Astrocyte (in vitro differentiated cells and primary cell): ENCODE measurements at regions not wholly inside any gene's neighbourhood (a gene's known extent, or its start where the extent isn't known, plus 50 kb on each side); places are given as distances from the start of the nearest gene placed in this dataset.

Experiments used
- DNase-seq: peaks from one replicate; pipeline ENCODE4 v3.0.0-alpha.2; 2010; ENCODE audit warnings: low read depth
- FAIRE-seq: peaks from 2 replicates; lab custom pipeline; 2011; peaks lifted over from hg19 to GRCh38; lab: Jason Lieb, UNC
- H2AFZ ChIP-seq: 2 replicates; pipeline ENCODE4 v1.6.0; 2012; ENCODE audit warnings: low read depth, low read length, inconsistent platforms
- H3K27ac ChIP-seq: 2 replicates; pipeline ENCODE4 v1.5.1; 2011; ENCODE audit warnings: low read depth, low read length, inconsistent platforms
- H3K27me3 ChIP-seq: 2 replicates; pipeline ENCODE4 v1.6.0; 2011; ENCODE audit warnings: low read length, inconsistent platforms; ENCODE audit not compliant: insufficient read depth
- H3K36me3 ChIP-seq: 2 replicates; pipeline ENCODE4 v1.5.1; 2011; ENCODE audit warnings: low read length, inconsistent platforms; ENCODE audit not compliant: insufficient read depth
- H3K4me1 ChIP-seq: 2 replicates; pipeline ENCODE4 v1.5.1; 2011; ENCODE audit warnings: low read length, inconsistent platforms; ENCODE audit not compliant: insufficient read depth
- H3K4me2 ChIP-seq: 2 replicates; pipeline ENCODE4 v1.6.0; 2012; ENCODE audit warnings: low read length, inconsistent platforms
- H3K4me3 ChIP-seq: 2 replicates; pipeline ENCODE4 v1.5.1; 2011; ENCODE audit warnings: low read depth, mild to moderate bottlenecking, low read length, inconsistent platforms; ENCODE audit not compliant: insufficient read depth
- H3K79me2 ChIP-seq: 2 replicates; pipeline ENCODE4 v1.6.0; 2012; ENCODE audit warnings: mild to moderate bottlenecking, low read length, inconsistent platforms; ENCODE audit not compliant: insufficient read depth
- H3K9ac ChIP-seq: 2 replicates; pipeline ENCODE4 v1.6.0; 2012; ENCODE audit warnings: mild to moderate bottlenecking, low read length, inconsistent platforms
- H3K9me3 ChIP-seq: 2 replicates; pipeline ENCODE4 v1.5.1; 2012; ENCODE audit warnings: low read depth, mild to moderate bottlenecking, low read length, inconsistent platforms; ENCODE audit not compliant: insufficient read depth
- H4K20me1 ChIP-seq: 2 replicates; pipeline ENCODE4 v1.6.0; 2012; ENCODE audit warnings: low read length, inconsistent platforms; ENCODE audit not compliant: insufficient read depth
- H3K27ac Mint-ChIP-seq: one replicate; pipeline ENCODE4 v1.8.0; 2021; ENCODE audit warnings: mild to moderate bottlenecking, mixed read lengths; ENCODE audit not compliant: unreplicated experiment
- H3K27me3 Mint-ChIP-seq: one replicate; pipeline ENCODE4 v1.8.0; 2021; ENCODE audit warnings: low read depth, mixed read lengths; ENCODE audit not compliant: unreplicated experiment
- H3K36me3 Mint-ChIP-seq: one replicate; pipeline ENCODE4 v1.8.0; 2021; ENCODE audit warnings: low read depth, mixed read lengths; ENCODE audit not compliant: unreplicated experiment
- H3K4me1 Mint-ChIP-seq: one replicate; pipeline ENCODE4 v1.8.0; 2021; ENCODE audit warnings: low read depth, mixed read lengths; ENCODE audit not compliant: unreplicated experiment
- H3K4me3 Mint-ChIP-seq: one replicate; pipeline ENCODE4 v1.8.0; 2021; ENCODE audit warnings: mild to moderate bottlenecking, moderate library complexity, mixed read lengths; ENCODE audit not compliant: unreplicated experiment
- H3K9me3 Mint-ChIP-seq: one replicate; pipeline ENCODE4 v1.8.0; 2021; ENCODE audit warnings: mild to moderate bottlenecking, mixed read lengths; ENCODE audit not compliant: unreplicated experiment
- EZH2 ChIP-seq: IDR thresholded peaks from 2 replicates; pipeline ENCODE4 v1.6.1; 2012; ENCODE audit warnings: mild to moderate bottlenecking, low read length, inconsistent platforms; ENCODE audit not compliant: insufficient read depth
- TF ChIP-seq, protein P1 (sequence below): IDR thresholded peaks from 2 replicates; pipeline ENCODE4 v1.5.1; 2011; ENCODE audit warnings: low read depth, mild to moderate bottlenecking, inconsistent platforms, low read length, moderate library complexity; ENCODE audit not compliant: insufficient read depth

DNA sequence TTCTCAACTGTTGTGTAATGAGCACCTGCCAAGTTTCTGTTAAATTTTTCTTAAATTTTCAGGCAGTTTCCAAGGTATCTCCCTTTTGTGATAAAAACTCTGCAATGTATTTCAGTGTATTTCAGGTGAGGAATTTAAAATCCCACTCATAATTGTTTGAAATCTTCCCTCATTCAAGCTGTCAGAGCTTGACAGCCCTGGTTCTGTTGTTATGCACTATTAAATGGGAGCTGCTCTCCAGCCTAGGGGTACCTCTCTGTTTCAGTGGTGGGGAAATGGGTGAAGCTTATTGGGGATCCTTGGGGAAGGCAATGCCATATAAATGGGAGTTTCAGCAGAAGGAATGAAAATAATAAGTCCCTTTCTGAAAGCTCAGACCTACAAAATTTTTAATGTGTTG lies 178.0 kb upstream of the TMCO5A start:
- Mint-ChIP-seq H3K27ac (no peak overlapping the region), H3K4me1 (no peaks in the 10 kb centered on the region), H3K27me3 (no peaks in the 10 kb centered on the region), H3K4me3 (no peak overlapping the region), H3K36me3 (no peaks in the 10 kb centered on the region), H3K9me3 (no peaks in the 10 kb centered on the region)
- H3K9me3 ChIP-seq = no peaks in the 10 kb centered on the region
- no peak overlapping the region for H3K9ac ChIP-seq
- TF ChIP-seq, protein P1, sequence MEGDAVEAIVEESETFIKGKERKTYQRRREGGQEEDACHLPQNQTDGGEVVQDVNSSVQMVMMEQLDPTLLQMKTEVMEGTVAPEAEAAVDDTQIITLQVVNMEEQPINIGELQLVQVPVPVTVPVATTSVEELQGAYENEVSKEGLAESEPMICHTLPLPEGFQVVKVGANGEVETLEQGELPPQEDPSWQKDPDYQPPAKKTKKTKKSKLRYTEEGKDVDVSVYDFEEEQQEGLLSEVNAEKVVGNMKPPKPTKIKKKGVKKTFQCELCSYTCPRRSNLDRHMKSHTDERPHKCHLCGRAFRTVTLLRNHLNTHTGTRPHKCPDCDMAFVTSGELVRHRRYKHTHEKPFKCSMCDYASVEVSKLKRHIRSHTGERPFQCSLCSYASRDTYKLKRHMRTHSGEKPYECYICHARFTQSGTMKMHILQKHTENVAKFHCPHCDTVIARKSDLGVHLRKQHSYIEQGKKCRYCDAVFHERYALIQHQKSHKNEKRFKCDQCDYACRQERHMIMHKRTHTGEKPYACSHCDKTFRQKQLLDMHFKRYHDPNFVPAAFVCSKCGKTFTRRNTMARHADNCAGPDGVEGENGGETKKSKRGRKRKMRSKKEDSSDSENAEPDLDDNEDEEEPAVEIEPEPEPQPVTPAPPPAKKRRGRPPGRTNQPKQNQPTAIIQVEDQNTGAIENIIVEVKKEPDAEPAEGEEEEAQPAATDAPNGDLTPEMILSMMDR = no peak
- TF ChIP-seq EZH2 = no peak
- no peaks in the 10 kb centered on the region for H3K79me2 ChIP-seq
- no peak overlapping the region for H3K4me2 ChIP-seq
- no peak overlapping the region for H3K4me3 ChIP-seq
- H3K27ac ChIP-seq = no peak overlapping the region
- H3K27me3 ChIP-seq = no peaks in the 10 kb centered on the region
- DNase-seq = no peak
- FAIRE-seq = no peak
- no peak overlapping the region for H2AFZ ChIP-seq
- no peaks in the 10 kb centered on the region for H3K36me3 ChIP-seq
- H4K20me1 ChIP-seq = no peaks in the 10 kb centered on the region
- H3K4me1 ChIP-seq = no peaks in the 10 kb centered on the region

DNA sequence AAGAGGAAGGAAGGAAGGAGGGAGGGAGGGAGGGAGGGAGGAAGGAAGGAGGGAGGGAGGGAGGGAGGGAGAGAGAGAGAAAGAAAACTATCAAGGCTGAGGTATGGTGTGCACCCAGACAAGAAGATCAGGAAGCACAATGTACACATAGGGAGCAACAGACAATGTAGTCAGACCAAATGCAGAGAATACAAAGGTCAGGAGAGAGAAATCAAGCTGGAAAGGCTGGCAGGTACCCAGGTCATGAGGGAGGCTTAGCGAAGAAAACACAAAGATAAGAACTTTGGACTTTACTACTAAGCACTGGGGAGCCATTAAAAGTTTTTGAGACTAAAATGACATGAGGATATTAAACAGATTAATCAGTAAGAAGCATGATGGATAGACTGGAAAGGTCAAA lies 176.0 kb upstream of the TMCO5A start:
- no peak for TF ChIP-seq EZH2
- TF ChIP-seq, protein P1 = no peak
- no peak overlapping the region for H3K27ac Mint-ChIP-seq
- Histone ChIP-seq H3K4me3 (no peak overlapping the region), H4K20me1 (no peaks in the 10 kb centered on the region), H2AFZ (no peak overlapping the region), H3K9ac (no peak overlapping the region), H3K4me1 (no peaks in the 10 kb centered on the region), H3K79me2 (no peaks in the 10 kb centered on the region), H3K36me3 (no peaks in the 10 kb centered on the region), H3K4me2 (no peak overlapping the region), H3K27me3 (no peaks in the 10 kb centered on the region), H3K9me3 (no peaks in the 10 kb centered on the region), H3K27ac (no peak overlapping the region)
- FAIRE-seq = no peak
- H3K27me3 Mint-ChIP-seq = no peaks in the 10 kb centered on the region
- H3K4me3 Mint-ChIP-seq = no peak overlapping the region
- H3K9me3 Mint-ChIP-seq = no peaks in the 10 kb centered on the region
- no peaks in the 10 kb centered on the region for H3K4me1 Mint-ChIP-seq
- no peaks in the 10 kb centered on the region for H3K36me3 Mint-ChIP-seq
- DNase-seq = no peak

DNA sequence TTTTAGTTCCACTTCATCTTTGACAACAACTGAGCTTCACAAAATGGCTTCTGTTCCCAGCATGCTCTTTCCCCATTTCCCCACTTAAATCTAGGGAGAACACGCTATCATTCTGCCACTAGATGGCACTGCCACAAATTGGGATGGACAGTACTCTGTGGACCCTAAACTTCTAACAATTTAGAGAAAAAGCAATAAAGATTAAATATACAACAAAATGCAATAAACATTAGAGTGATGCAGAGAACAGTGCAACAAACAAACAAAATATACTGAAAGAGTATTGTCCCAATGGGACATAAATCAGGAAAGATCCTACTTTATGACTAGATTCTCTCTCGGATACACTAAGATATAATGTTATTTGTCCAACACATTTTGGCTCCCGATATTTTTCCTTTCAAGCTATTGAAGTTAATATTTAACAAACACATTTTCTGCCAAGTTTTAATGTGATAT lies 169.7 kb upstream of the TMCO5A start:
- no peaks in the 10 kb centered on the region for H3K36me3 Mint-ChIP-seq
- H3K9me3 ChIP-seq = no peaks in the 10 kb centered on the region
- no peak overlapping the region for H3K4me3 Mint-ChIP-seq
- no peaks in the 10 kb centered on the region for H3K79me2 ChIP-seq
- no peak overlapping the region for H3K9ac ChIP-seq
- H2AFZ ChIP-seq = peak overlapping the region; percentile 79
- H3K36me3 ChIP-seq = no peaks in the 10 kb centered on the region
- DNase-seq (peak; percentile 34), FAIRE-seq (peak; percentile 34)
- H3K4me1 ChIP-seq = peaks cover 4% of the 10 kb centered on the region
- no peak overlapping the region for H3K4me2 ChIP-seq
- H4K20me1 ChIP-seq = no peaks in the 10 kb centered on the region
- TF ChIP-seq, protein P1 = peak; percentile 73
- TF ChIP-seq EZH2 = no peak
- H3K9me3 Mint-ChIP-seq = no peaks in the 10 kb centered on the region
- no peak overlapping the region for H3K27ac Mint-ChIP-seq
- no peaks in the 10 kb centered on the region for H3K27me3 Mint-ChIP-seq
- H3K4me3 ChIP-seq = no peak overlapping the region
- H3K4me1 Mint-ChIP-seq = peaks cover 1% of the 10 kb centered on the region
- no peak overlapping the region for H3K27ac ChIP-seq
- H3K27me3 ChIP-seq = no peaks in the 10 kb centered on the region
